ENCODE measurements at regions not wholly inside any gene's neighbourhood (a gene's known extent, or its start where the extent isn't known, plus 50 kb on each side); places are given as distances from the start of the nearest gene placed in this dataset.
"Not testable (repeated sequence)": the region's sequence is repeated elsewhere in the genome, so short reads cannot be mapped to it uniquely, and the experiment has no call there.

DNA sequence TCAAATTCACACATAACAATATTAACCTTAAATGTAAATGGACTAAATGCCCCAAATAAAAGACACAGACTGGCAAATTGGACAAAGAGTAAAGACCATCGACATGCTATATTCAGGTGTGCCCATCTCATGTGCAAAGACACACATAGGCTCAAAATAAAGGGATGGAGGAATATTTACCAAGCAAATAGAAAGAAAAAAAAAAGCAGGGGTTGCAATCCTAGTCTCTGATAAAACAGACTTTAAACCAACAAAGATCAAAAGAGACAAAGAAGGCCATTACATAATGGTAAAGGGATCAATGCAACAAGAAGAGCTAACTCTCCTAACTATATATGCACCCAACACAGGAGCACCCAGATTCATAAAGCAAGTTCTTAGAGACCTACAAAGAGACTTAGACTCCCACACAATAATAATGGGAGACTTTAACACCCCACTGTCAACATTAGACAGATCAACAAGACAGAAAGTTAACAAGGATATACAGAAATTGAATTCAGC, 189.4 kb upstream of the CENPE start:
- TF ChIP-seq, protein P1, sequence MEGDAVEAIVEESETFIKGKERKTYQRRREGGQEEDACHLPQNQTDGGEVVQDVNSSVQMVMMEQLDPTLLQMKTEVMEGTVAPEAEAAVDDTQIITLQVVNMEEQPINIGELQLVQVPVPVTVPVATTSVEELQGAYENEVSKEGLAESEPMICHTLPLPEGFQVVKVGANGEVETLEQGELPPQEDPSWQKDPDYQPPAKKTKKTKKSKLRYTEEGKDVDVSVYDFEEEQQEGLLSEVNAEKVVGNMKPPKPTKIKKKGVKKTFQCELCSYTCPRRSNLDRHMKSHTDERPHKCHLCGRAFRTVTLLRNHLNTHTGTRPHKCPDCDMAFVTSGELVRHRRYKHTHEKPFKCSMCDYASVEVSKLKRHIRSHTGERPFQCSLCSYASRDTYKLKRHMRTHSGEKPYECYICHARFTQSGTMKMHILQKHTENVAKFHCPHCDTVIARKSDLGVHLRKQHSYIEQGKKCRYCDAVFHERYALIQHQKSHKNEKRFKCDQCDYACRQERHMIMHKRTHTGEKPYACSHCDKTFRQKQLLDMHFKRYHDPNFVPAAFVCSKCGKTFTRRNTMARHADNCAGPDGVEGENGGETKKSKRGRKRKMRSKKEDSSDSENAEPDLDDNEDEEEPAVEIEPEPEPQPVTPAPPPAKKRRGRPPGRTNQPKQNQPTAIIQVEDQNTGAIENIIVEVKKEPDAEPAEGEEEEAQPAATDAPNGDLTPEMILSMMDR (conservative IDR thresholded peaks at IDR 0.05 in 1 of 2, IDR thresholded peaks at IDR 0.05 in 1 of 2; ENCODE audit: extremely low read depth in 1 of 2, insufficient read depth in 1 of 2, low read depth in 1 of 2, low read length in 2 of 2), result not testable (repeated sequence)
- TF ChIP-seq EZH2 (IDR thresholded peaks at IDR 0.05; ENCODE audit: borderline replicate concordance, low read length), result not testable (repeated sequence)
